Fibroblast of skin of left biceps (primary cell): ENCODE measurements at regions not wholly inside any gene's neighbourhood (a gene's known extent, or its start where the extent isn't known, plus 50 kb on each side); places are given as distances from the start of the nearest gene placed in this dataset.

Experiments
- DNase-seq, 2 experiments: peaks; one replicate each; pipeline ENCODE4 v3.0.0-alpha.2; 2013; ENCODE audit warnings: low read depth in 2 of 2

DNA sequence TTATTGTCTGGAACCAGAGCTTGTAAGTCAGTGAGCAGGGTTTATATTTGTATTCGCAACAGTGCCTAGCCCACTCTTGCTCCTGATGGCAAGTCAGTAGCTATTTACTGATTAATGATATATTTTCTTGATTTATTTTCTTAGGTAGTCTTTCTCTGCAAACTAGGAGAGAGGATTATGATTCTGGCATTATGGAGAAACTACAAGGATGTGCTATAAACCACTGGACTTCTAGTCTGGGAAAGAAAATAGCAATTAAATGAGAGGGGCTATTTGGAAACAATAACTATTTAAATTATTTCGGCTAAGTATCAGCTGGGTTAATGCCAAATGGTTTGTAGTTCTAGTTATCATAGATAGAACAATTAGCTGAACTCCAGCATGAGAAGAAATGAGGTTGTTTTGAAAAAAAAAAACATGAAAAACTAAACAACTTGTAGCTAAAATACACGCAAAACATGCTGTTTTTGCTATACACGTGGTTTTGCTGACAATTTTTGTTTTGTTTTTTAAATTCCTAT is 304.9 kb upstream of the TCF21 start:
- DNase-seq: no peak

GRCh38 chr6:133584823-133585222 is 304.1 kb upstream of the TCF21 start:
- DNase-seq: no peak

- DNase-seq: no peak
These were observed 302.9 kb upstream of the TCF21 start for GRCh38 chr6:133585978-133586377.

DNA sequence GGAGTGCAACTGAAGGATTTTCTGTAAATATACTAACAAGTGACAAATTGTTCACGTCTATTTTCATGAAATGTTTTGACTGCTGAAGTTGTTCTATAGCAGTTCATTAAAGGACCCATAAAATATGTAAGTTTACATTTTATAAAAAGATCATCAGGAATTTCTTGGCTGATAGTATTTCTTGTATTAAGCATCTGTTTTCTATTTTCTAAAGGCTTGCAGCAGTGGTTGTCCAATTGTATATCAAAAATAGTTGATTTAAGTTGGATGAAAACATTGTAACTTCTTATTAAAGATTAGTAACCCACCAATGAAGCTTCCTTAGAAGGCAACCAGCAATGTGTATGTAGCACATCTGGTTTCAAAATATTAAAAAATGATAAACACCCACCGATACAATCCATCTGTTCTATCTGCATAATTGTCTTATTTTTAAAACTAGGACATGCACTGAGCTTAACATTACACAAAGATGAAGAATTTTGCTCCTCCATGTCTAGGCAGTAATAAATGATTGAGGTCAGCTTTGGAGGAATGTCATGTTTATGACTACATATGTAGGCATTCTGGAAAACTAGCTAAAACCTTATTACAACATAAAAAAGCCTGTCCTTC is 301.3 kb upstream of the TCF21 start:
- DNase-seq: peak; percentile 79 to 80

DNA sequence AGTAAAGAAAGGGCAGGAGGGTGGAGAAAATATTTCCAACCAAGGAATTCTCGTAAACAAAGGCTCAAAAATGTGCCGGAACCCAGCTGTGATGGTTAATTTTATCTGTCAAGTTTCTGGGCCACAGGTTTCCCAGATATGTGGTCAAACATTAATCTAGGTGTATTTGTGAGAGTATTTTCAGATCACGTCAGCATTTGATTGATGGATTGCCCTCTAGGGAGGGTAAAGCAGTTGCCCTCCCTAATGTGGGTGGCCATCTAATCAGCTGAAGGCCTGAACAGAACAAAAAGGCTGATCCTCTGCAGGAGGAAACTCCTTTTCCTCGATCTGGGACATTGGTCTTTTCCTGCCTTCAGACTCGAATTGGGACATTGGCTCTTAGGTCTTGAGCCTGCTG is 298.7 kb upstream of the TCF21 start:
- DNase-seq: no peak

DNA sequence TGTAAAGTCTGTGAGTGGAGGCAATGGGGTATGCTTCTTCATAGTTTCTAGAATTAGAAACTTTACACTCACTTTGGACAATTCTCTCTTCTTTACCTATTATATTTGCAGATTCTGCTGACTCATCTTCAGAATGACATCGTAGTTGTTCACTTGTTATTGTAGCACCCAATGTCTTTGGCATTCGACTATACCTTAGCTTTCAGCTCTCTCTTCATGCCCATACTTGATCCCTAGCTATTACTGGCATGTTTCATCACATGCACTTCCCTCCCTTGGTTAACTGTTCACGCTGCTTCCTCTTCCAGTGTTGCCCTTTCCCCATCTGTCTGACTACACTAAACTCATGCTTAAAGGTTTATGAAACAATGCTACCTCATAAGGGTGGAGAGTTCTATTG is 298.1 kb upstream of the TCF21 start:
- no peak for DNase-seq

DNA sequence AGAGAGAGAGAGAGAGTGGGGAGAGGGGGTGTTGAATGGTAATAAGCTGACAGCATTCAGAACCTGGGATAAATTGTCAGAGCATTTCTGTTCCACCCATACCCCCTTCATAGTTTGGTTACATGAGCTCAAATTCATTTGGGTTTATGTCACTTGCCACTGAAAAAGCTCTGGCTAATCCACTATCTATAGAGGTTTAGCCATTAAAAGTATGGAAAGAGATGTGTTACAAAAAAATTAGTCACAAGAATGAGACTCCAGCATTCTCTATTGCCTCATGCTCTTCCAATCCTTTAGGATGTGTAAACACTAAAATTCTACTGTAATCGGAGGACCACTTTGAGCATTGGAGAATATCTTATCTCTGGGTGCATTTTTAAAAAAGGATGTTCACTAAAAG is 297.6 kb upstream of the TCF21 start:
- no peak for DNase-seq

- no peak for DNase-seq
These were observed 294.2 kb upstream of the TCF21 start for GRCh38 chr6:133594652-133595110.

DNA sequence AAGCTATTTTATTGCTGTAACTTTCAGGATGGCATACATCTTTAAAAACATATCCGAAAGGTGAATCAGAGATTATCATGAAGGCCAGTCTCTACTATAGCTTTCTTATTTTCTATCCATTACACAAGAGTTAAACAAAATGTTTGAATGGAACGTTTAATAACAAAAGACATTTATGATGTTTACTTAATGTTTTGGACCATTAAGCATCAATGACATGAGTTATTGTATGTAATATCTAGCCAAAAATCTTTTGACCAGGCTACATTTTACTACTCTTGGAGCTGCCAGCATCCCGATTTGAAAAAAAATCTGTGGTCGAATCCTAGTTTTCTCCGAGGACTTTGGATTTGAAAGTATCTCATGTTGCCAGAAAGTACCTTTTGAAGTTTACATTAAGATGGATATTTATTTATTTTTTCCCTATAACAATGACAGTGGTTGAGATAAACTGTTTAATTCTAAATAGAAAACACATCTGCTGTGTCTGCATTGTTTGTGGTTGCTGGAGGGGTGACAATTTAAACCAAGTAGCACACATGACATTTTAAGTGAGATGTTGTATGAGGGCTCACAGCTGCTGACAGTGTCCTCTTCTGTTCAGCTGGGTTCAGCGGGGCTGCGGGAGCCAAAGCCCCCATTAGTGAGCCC is 293.7 kb upstream of the TCF21 start:
- no peak for DNase-seq

DNA sequence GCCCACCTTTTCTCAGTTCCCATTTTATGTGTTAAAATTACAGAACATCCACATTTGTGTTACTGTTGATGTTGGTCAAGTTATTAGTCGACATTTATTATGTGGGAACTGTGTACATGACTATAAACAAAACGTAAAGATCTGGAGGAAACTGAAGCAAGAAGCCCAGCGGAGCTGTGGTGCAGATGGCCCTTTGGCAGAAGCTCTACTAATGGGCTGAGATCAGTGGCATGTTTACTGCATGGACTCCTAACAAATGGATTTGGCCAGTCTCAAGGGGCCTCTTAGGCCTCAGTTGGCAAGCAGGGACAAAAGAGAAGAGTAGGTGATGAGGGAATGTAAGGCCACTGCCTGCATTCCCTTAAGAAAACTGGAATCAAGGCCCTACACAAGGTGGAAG is 282.1 kb upstream of the TCF21 start:
- no peak for DNase-seq

DNA sequence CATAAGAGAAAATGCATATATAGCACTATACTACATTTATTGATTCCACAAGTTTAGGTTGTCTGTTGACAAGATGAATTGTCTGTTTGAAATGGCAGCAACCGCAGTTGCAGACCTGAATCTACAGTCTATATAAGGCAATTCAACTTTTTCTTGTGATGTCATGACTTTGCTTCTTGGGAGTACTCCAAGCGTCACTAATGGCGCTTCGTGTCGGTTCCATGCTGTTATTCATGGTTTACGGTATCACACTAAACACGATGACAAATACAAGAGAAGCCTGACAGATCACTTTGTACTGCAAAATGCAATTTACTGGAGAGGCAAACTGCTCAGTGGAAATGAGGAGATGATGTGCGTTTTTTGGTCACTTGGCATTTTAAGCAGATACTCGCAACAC is 280.3 kb upstream of the TCF21 start:
- DNase-seq: no peak

DNA sequence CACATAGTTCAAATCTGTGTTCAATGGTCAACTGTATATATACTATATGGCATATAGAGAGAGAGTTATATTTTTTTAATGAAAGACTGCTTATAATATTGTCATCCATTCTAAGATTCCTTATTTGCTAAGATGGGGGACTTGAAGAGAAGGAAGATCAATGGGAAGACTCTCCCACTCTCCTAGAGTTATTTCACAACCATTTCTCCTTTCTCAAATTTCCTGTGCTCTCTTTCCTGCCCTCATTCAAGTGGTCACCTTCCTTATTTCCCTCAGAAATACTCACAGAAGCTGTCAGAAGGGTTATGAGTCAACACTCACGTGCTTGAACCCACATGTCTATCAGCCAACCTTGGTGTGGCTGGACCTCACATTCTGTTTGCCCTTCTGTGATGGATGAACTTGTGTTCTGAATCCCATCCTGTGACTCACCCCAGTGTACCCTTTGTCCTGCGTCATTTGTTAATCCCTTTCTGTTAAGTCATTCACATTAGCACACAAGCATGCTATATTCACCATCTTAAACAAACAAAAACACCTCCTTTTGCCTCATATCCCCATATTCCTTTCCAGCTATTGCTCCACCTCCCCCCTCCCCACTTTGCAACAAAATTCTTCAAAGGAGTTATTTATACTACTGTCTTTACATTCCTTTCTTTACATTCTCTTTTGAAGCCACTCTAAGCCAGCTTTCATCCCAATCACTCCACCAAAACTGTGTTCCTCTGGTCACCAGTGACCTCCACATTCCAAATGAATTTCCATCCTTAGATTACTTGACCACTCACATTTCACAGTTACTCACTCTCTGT is 279.3 kb upstream of the TCF21 start:
- DNase-seq: peak; percentile 70 to 71

GRCh38 chr6:133610227-133610840 is 278.6 kb upstream of the TCF21 start:
- DNase-seq: no peak

DNA sequence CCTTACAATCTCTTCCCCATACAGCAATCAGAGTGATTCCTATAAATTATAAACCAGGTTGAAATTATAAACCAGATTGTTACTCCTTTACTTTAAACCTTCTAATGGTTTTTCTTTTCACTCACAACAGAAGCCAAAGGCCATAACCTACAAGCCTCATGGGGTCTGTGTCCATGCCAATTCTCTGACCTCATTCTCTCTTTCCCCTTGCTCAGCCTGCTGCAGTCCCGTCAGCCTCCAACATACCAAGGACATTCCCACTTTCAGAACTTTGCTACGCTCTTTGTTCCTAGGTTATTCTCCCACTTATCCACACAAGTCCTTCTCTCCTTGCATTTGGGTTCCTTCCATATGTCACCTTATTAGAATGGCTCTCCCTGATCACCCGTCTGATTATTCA is 277.9 kb upstream of the TCF21 start:
- DNase-seq: no peak

GRCh38 chr6:133612459-133612858 is 276.5 kb upstream of the TCF21 start:
- no peak for DNase-seq

DNA sequence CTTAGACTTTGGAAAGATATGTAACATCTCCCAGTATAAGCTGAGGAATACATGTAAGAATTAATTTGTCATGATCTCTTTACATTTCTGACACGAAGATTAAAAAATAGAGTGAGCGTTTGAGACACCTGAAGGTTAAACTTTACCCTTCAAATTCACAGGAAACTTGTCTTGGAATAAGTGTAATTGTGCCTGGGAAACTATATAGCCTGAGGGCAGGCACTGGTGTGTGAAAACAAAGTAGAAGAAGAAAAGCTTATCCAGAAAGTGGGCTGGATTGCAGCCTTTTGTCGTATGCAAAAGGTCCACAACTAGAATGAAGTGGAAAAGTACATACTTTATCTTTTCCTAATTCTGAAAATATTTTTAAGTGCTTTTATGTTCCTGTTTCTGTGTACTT is 275.7 kb upstream of the TCF21 start:
- DNase-seq: no peak

- DNase-seq: no peak
These were observed 267.2 kb upstream of the TCF21 start for GRCh38 chr6:133621751-133622150.

DNA sequence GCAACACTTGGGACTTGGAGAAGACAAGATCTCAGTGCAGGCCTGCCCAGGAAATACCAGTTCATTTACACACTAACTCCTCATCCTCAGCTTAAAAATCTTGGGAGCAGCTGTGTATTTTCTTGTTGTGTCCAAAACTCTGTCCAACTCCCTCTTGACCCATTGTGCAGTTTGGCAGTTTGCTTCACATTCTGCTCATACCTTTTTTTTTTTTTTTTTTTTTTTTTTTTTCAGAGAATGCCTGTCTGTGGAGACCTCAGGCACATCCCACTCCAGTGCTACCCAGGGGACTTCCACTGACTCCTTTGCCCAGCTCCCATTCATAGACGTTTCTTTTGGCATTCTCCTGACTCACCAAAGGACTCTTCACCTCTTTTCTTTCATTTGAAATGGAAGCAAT is 265.8 kb upstream of the TCF21 start:
- no peak for DNase-seq

GRCh38 chr6:133623621-133624020 is 265.3 kb upstream of the TCF21 start:
- DNase-seq: no peak

GRCh38 chr6:133626096-133626666 is 262.7 kb upstream of the TCF21 start:
- DNase-seq: no peak

DNA sequence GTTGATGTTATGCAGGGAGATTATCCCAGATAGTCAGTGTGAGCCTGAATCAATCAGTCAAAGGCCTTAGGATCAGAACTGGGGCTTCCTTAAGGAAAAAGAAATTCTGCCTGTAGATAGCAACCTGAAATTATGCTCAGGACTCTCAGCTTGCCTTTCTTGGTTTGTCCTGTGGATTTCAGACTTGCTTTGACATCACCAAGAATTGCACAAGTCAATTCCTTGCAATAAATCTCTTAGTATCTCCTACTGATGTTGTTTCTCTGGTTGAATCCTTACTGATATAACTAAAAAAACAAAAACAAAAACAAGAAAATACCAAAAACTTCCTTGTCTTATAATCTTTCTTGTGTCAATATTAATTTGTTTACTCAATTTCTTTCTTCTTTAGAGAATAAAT is 258.9 kb upstream of the TCF21 start:
- DNase-seq: no peak

GRCh38 chr6:133630651-133631050 is 258.3 kb upstream of the TCF21 start:
- no peak for DNase-seq
